ENCODE measurements at regions not wholly inside any gene's neighbourhood (a gene's known extent, or its start where the extent isn't known, plus 50 kb on each side); places are given as distances from the start of the nearest gene placed in this dataset.

DNA sequence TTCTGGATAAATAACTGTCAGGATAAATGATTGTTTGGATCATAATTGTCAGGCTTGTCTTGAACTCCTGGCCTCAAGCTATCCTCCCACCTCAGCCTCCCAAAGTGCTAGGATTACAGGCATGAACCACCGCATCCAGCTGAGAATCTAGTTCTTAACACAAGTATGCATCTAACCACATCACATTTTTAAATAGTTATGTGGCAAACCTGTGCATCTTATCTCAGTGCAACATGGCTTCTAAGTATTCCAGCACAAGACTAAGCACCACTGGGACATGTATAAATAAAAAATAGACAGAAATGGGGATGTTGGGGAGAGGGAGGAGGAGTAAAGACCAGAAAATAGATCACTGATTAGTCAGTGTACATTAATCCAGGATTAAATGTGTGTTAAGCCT, 74.7 kb upstream of the TBL1X start:
- ChIA-PET CTCF (ENCODE audit: partially characterized antibody) (no interaction called here), POLR2A (ENCODE audit: partially characterized antibody) (no interaction called here)
- Histone ChIP-seq H2BK15ac (ENCODE audit: low read length) (no peak overlapping the region), H3K23ac (ENCODE audit: insufficient read length) (no peak overlapping the region), H3K4ac (replicated peaks; ENCODE audit: insufficient read length, low read depth, low read length) (no peak overlapping the region), H3K27ac (ENCODE audit: low read depth, low read length) (no peak overlapping the region), H3K79me2 (ENCODE audit: control insufficient read depth in 1 of 2, insufficient read depth in 2 of 2, low read length in 2 of 2) (no peaks in the 10 kb centered on the region), H4K20me1 (replicated peaks in 1 of 2; ENCODE audit: control insufficient read depth in 1 of 2, insufficient read depth in 2 of 2, low read length in 2 of 2) (no peaks in the 10 kb centered on the region), H3K79me1 (ENCODE audit: low read depth, low read length) (no peaks in the 10 kb centered on the region), H3K14ac (ENCODE audit: insufficient read length) (no peak overlapping the region), H4K91ac (replicated peaks; ENCODE audit: insufficient read length, low read length) (no peak overlapping the region), H4K5ac (ENCODE audit: insufficient read length, low read depth, low read length) (no peak overlapping the region), H2AFZ (ENCODE audit: low read length) (no peak overlapping the region), H3K4me1 (replicated peaks in 1 of 4; ENCODE audit: control insufficient read depth in 3 of 4, insufficient read depth in 4 of 4, low read length in 3 of 4) (no peaks in the 10 kb centered on the region), H4K8ac (ENCODE audit: extremely low read depth, insufficient read depth, low read length) (no peak overlapping the region), H3K36me3 (ENCODE audit: control insufficient read depth in 2 of 4, insufficient read depth in 4 of 4, low read length in 3 of 4) (no peaks in the 10 kb centered on the region), H3K9me3 (ENCODE audit: insufficient read depth in 2 of 2, low read depth in 1 of 2, low read length in 1 of 2) (no peaks in the 10 kb centered on the region), H3K56ac (replicated peaks; ENCODE audit: insufficient read length, low read depth, low read length) (no peak overlapping the region), H2AK5ac (ENCODE audit: low read depth, low read length) (no peak overlapping the region), H2BK5ac (ENCODE audit: low read depth, low read length) (no peak overlapping the region), H3K4me2 (ENCODE audit: insufficient read depth in 1 of 2, low read depth in 2 of 2, low read length in 2 of 2) (no peak overlapping the region), H2BK12ac (ENCODE audit: low read depth, low read length) (no peak overlapping the region), H3K27me3 (replicated peaks in 1 of 4; ENCODE audit: control insufficient read depth in 3 of 4, extremely low read depth in 1 of 4, insufficient read depth in 3 of 4, low read length in 3 of 4) (no peaks in the 10 kb centered on the region), H2BK120ac (replicated peaks; ENCODE audit: low read depth, low read length) (no peak overlapping the region), H3K9ac (replicated peaks in 1 of 4; ENCODE audit: extremely low read depth in 1 of 4, low read depth in 3 of 4, low read length in 3 of 4) (no peak overlapping the region), H3K18ac (ENCODE audit: extremely low read depth, low read length) (no peak overlapping the region), H3K4me3 (ENCODE audit: extremely low read depth in 1 of 4, insufficient read depth in 2 of 4, low read depth in 3 of 4, low read length in 4 of 4) (no peak overlapping the region), H2BK20ac (ENCODE audit: low read length) (no peak overlapping the region), H3K23me2 (ENCODE audit: low read depth, low read length) (no peaks in the 10 kb centered on the region)
- DNase-seq (ENCODE audit: low read depth in 1 of 2, low spot score in 2 of 2) (no peak), FAIRE-seq (no peak)
- 86% methylated on average over 1 of the region's 1 CpG; no CpG with 5 or more reads in 1 of the 2 experiments for WGBS, 2 experiments (ENCODE audit: extremely low coverage in 1 of 2, insufficient coverage in 1 of 2, insufficient read length in 1 of 2, insufficient replicate concordance in 2 of 2, low coverage in 1 of 2, low lambda C conversion rate in 2 of 2, missing lambda C conversion rate in 1 of 2)
- TF ChIP-seq KDM4A (IDR thresholded peaks at IDR 0.05; ENCODE audit: low read depth, low read length, severe bottlenecking) (no peak), POU5F1 (IDR thresholded peaks at IDR 0.05; ENCODE audit: low read depth, low read length) (no peak), HDAC2 (IDR thresholded peaks at IDR 0.05; ENCODE audit: borderline replicate concordance in 1 of 2, low read depth in 2 of 2, low read length in 2 of 2) (no peak), CREB1 (IDR thresholded peaks at IDR 0.05) (no peak), PHF8 (conservative IDR thresholded peaks at IDR 0.05; ENCODE audit: low read depth, low read length) (no peak), SAP30 (IDR thresholded peaks at IDR 0.05; ENCODE audit: insufficient read depth, insufficient replicate concordance, low read length) (no peak), MAFK (IDR thresholded peaks at IDR 0.05; ENCODE audit: low read depth, low read length) (no peak), YY1 (IDR thresholded peaks at IDR 0.05; ENCODE audit: low read depth, low read length) (no peak), FOSL1 (IDR thresholded peaks at IDR 0.05; ENCODE audit: insufficient read depth, low read depth, low read length) (no peak)
- TF ChIP-seq, protein P1, sequence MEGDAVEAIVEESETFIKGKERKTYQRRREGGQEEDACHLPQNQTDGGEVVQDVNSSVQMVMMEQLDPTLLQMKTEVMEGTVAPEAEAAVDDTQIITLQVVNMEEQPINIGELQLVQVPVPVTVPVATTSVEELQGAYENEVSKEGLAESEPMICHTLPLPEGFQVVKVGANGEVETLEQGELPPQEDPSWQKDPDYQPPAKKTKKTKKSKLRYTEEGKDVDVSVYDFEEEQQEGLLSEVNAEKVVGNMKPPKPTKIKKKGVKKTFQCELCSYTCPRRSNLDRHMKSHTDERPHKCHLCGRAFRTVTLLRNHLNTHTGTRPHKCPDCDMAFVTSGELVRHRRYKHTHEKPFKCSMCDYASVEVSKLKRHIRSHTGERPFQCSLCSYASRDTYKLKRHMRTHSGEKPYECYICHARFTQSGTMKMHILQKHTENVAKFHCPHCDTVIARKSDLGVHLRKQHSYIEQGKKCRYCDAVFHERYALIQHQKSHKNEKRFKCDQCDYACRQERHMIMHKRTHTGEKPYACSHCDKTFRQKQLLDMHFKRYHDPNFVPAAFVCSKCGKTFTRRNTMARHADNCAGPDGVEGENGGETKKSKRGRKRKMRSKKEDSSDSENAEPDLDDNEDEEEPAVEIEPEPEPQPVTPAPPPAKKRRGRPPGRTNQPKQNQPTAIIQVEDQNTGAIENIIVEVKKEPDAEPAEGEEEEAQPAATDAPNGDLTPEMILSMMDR (IDR thresholded peaks at IDR 0.05; ENCODE audit: control extremely low read depth in 1 of 3, insufficient read depth in 1 of 3, low read depth in 1 of 3, low read length in 3 of 3), result no peak
